Omental fat pad (tissue), 3 donors: ENCODE measurements at regions not wholly inside any gene's neighbourhood (a gene's known extent, or its start where the extent isn't known, plus 50 kb on each side); places are given as distances from the start of the nearest gene placed in this dataset.

Source experiments
- ATAC-seq: fragments of 150-250 bp; one replicate; pipeline ENCODE4 v1.9.1; 2016; ENCODE audit warnings: mild to moderate bottlenecking, moderate library complexity; ENCODE audit not compliant: low FRiP score
- DNase-seq: peaks from one replicate; pipeline ENCODE4 v3.0.0-alpha.2; 2019; ENCODE audit warnings: low spot score
- CTCF ChIP-seq, 3 donors: fragments of 450-650 bp; IDR thresholded peaks; one replicate each; pipeline ENCODE4 v1.5.1; 2016 to 2017; ENCODE audit warnings: antibody characterized with exemption in 3 of 3, mild to moderate bottlenecking in 3 of 3, moderate library complexity in 2 of 3

DNA sequence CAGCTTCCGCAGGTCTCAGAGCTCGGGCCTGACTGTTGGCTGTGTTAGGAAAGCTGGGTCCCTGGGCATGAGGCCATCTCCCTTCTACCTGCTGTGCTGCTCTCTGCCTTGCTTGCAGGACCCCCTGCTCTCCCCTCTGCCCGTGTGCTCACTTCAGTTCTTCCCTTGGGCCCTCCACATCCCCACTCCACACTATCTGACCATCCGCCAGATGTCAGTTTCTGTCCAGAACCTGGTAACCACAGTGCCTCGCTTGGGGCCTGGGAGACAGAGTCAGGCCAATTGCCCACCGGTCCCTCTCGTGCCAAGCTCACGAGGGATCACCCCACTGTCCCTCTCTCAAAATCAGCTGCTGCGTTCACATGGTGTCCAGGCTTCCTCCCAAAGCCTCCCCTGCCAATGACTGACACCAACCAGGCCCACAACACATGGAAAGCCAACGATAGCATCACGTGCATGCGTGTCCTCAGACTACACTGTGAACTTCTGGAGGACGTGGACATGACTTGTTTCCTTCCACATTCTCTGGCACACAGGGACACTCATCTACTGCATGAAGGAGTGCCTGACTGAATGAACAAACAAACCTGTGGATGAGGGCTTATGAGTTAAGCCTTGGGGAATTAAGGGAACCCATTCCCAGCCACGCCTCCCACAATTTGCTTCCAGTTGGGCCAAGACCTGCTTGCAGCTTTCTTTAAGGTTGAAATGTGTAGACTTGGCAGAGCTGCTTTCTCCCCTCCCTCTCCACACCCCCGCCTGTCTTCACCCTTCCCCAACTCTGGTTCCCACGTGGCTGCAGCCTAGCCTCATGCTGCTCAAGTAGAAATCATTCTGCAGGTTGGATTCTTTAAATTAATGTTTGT is 72.5 kb upstream of the ZNF423 start:
- ATAC-seq (no peak), DNase-seq (no peak)
- TF ChIP-seq CTCF (IDR thresholded peaks at IDR 0.05) = no peak

- DNase-seq (no peak), ATAC-seq (no peak)
- TF ChIP-seq CTCF (IDR thresholded peaks at IDR 0.05) = no peak
These were observed 73.7 kb upstream of the ZNF423 start for GRCh38 chr16:49929626-49930025.

- ATAC-seq (no peak), DNase-seq (no peak)
- TF ChIP-seq CTCF (IDR thresholded peaks at IDR 0.05) = no peak
These were observed 74.9 kb upstream of the ZNF423 start for GRCh38 chr16:49930841-49931240.

DNA sequence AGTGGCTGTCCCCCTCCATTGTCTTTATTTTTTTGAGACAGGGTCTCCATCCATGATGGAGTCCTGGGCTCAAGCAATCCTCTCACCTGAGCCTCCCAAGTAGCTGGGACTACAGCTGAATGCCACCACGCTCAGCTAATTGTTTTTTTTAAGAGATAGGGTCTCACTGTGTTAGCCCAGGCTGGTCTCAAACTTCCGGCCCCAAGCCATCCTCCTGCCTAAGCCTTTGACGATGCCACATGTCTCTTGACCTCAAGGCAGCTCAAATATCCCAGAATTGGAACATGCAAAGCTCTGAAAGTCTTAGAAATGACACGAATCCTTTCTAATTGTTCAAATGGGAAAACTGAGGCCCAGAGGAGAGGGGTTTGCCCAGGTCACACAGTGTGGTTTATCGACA is 75.4 kb upstream of the ZNF423 start:
- no peak for DNase-seq

DNA sequence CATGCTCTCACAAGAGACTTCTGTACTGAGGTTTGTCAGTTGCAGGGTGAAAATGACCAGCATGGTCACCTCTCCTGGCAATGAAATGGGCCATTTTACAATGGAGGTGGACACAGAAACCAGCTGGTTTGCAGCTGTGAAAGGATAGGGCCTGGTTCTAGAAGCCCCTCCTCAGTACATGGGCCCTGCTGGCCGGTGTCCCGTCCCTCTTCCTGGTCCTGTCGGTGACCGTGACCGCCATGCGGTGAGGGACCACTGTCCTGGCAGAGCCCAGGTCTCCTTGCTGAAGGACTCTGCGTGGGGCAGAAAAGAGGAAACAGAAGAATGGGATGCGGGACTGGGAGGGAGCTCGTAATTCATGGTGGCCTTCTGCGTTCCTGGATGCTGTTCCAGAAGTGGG is 76.0 kb upstream of the ZNF423 start:
- DNase-seq (no peak), ATAC-seq (no peak)
- TF ChIP-seq CTCF (IDR thresholded peaks at IDR 0.05) = no peak

More for the DNA sequence above, 75.4 kb upstream of the ZNF423 start:
- no peak for TF ChIP-seq CTCF (IDR thresholded peaks at IDR 0.05)
- ATAC-seq = no peak

DNA sequence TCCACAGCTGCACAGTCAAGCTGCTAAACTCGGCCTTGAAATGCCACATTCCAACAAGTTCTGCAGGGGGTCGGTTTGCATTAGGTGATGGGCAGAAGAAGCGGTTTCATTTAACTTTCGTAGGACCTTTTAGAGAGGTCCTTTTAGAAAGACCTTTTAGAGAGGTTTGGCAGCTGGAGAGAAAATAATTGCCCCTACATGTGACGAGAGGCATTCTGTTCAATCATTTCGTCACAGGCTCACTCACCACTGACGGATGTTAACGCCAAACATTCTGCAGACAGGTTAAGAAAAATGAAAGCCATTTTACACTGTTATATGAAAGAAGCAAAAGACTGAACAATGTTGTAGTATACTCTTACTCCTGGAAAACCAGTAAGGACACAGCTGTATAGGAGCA is 76.5 kb upstream of the ZNF423 start:
- TF ChIP-seq CTCF (IDR thresholded peaks at IDR 0.05) = no peak
- DNase-seq = no peak
- no peak for ATAC-seq

DNA sequence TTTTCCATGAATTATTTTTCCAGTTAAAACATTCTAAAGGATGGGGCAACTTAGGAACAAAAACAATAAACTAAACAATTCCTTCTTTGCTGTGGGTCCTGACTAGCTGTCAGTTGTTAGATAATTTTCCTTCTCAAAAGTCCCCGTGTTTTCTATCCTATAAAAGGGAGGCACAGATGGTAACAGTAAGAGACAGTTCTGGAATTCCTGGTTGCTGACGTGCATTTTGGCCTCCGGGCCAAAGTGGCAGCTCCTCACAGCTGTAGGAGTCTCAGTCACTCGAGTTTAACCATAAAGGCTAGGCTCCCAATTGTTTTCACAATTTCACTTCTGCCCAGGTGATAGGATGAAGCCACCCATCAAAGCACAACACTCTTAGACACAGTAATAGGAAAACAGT is 77.0 kb upstream of the ZNF423 start:
- ATAC-seq = no peak
- no peak for TF ChIP-seq CTCF (IDR thresholded peaks at IDR 0.05)
- no peak for DNase-seq
